ENCODE measurements at regions not wholly inside any gene's neighbourhood (a gene's known extent, or its start where the extent isn't known, plus 50 kb on each side); places are given as distances from the start of the nearest gene placed in this dataset.

DNA sequence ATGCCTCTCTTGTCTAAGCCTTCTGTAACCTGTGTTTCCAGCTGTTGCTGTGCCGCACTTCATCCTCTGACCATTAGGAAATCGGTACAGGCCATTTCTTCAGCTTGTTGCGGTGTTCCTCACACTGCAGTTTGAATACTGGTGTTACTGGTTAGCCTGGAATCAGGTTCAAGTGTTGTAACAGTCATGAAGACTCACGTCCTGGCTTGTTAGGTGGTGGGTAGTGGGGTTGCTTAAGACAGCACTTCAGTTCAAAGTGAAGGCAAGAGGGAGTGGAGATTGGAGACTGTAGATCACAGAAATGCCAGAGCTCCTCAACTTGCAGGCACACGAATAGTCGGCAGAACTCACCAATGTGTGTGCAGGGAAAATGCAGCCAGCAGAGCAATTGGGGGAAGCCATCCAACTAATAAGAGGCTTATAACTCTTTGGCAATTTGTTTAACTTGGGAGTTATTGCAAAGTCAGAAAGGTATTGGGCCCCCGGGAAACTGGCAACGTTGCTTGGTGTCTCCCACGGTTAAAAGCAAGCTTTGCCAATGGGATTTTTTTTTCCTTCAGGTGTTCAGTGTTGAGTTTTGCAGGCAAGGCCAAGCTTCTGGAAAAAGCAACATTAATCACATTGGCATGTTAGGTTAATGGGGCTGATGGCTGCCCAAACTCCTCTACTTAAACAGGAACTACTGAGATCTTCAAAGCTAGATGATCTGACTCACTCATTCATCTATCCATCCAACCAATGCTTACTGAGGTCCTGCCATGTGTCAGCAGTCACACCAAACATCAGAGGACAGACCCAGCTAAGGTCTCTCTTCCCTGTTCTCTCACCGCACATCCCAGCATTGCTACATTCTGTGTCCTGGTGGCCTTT lies 380.9 kb downstream of the GATA3 start:
- Histone ChIP-seq H3K36me3 (no peaks in the 10 kb centered on the region), H3K9me3 (replicated peaks in 1 of 11) (0 out of 22 replicates have a peak, but pooled peaks cover 0 to 5% (median 0%) of the 10 kb centered on the region in 11 experiments), H4K20me1 (no peaks in the 10 kb centered on the region), H3K4me3 (no peak overlapping the region), H3K4me1 (no peaks in the 10 kb centered on the region), H3K9ac (no peak overlapping the region), H3K27me3 (no peaks in the 10 kb centered on the region), H3K27ac (no peak overlapping the region), H3K4me2 (no peak overlapping the region)
- no peak for TF ChIP-seq Cebpa-rat (IDR thresholded peaks at IDR 0.05)

DNA sequence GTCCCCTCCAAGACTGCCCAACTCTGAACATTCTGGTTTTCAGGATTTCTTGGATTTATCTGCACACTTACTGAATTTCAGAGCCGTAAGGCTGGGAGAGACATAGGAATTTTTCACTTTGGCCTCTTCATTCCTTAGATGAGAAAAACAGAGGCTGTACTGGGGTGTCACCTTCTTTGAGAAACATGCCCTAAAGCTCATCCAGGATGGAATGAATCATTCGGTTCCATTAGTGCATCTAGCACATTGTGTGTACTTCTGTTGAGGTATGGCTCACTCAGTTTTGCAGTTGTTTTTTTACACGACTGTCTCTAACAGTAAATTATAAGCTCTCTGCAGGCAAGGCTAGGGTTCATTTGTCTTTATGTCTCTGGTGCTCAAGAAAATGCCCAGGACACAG lies 383.4 kb downstream of the GATA3 start:
- H3K27ac ChIP-seq, result no peak overlapping the region
- no peak overlapping the region for H3K4me2 ChIP-seq
- no peaks in the 10 kb centered on the region for H3K36me3 ChIP-seq
- no peak overlapping the region for H3K4me3 ChIP-seq
- no peak for TF ChIP-seq Cebpa-rat (IDR thresholded peaks at IDR 0.05)
- no peaks in the 10 kb centered on the region for H4K20me1 ChIP-seq
- no peaks in the 10 kb centered on the region for H3K4me1 ChIP-seq
- no peak overlapping the region for H3K9ac ChIP-seq
- H3K27me3 ChIP-seq, result no peaks in the 10 kb centered on the region
- H3K9me3 ChIP-seq (replicated peaks in 1 of 11), result no peaks in the 10 kb centered on the region

DNA sequence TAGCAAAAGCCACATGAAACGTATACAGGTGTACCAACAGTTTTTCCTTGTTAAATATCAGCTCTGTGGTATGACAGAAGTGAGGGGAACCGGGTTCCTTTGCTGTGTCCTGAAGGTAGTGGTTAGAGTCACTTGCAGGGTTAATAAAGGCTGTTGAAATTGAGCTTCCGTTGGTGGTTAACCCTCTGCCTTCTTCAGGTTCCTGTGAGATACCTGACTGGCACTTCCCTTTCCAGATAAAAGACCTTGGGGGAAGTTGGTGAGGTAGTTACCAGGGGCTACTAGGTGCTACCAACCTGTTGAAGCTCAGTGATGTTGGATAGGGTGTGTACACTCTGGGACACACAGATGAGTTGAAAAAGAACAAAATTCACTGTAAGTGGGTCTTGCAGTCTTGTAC lies 384.1 kb downstream of the GATA3 start:
- TF ChIP-seq Cebpa-rat (IDR thresholded peaks at IDR 0.05), result no peak
- Histone ChIP-seq H3K4me3 (no peak overlapping the region), H3K4me1 (no peaks in the 10 kb centered on the region), H3K36me3 (no peaks in the 10 kb centered on the region), H3K27me3 (no peaks in the 10 kb centered on the region), H3K27ac (no peak overlapping the region), H3K4me2 (no peak overlapping the region), H4K20me1 (no peaks in the 10 kb centered on the region), H3K9me3 (replicated peaks in 1 of 11) (no peaks in the 10 kb centered on the region), H3K9ac (no peak overlapping the region)

DNA sequence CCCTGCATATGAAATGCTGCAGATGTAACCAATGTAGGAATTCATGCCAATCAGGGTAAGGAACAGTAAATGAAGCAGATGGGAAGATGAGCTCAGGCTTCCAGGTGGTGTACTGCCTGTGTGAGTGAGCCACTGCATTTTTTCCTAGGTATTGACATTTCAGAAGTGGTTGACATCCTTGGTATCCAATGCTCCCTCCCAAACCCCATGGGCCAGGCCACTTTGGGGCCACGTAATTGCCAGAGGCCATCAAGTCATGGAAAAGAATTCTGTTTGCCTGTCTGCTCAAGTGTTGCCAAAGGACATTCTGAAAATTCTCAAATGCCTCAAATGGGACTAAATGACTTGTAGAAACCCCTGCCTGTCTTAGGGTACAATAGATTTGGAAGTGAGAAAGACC lies 384.6 kb downstream of the GATA3 start:
- Histone ChIP-seq H3K27ac (no peak overlapping the region), H4K20me1 (no peaks in the 10 kb centered on the region), H3K9ac (no peak overlapping the region), H3K36me3 (no peaks in the 10 kb centered on the region), H3K4me1 (no peaks in the 10 kb centered on the region), H3K9me3 (replicated peaks in 1 of 11) (no peaks in the 10 kb centered on the region), H3K4me2 (no peak overlapping the region), H3K27me3 (no peaks in the 10 kb centered on the region), H3K4me3 (no peak overlapping the region)
- TF ChIP-seq Cebpa-rat (IDR thresholded peaks at IDR 0.05), result no peak

DNA sequence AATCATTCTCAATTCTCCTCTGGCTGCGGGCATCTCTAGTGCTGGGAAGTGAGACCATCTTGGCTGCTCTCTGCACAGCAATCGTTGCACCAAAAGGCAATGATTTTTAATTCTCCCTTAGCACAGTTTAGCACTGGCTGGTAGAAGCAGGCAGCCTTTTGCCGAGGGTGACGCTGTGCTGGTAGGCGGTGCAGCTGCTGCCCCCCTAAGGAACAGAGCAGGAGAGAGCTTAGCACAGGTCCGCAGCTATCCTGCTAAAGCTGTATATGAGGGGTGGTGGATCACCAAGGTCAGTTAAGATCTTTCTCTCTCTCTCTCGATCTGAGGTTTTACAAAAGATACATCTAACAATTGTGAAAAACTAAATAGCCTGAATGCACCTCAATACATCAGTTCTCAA lies 390.1 kb downstream of the GATA3 start:
- Histone ChIP-seq H3K4me1 (peaks cover 0 to 11% (median 0%) of the 10 kb centered on the region in 10 experiments; a peak in 7 of 20 replicates), H3K36me3 (no peaks in the 10 kb centered on the region), H3K27me3 (no peaks in the 10 kb centered on the region), H3K4me2 (peak overlapping the region in 3 of 11 experiments; percentile 14 to 45 (median 42); a peak in 3 of 22 replicates), H3K9ac (no peak overlapping the region), H3K9me3 (replicated peaks in 1 of 11) (no peaks in the 10 kb centered on the region), H3K27ac (no peak overlapping the region), H3K4me3 (no peak overlapping the region), H4K20me1 (no peaks in the 10 kb centered on the region)
- TF ChIP-seq Cebpa-rat (IDR thresholded peaks at IDR 0.05), result no peak

DNA sequence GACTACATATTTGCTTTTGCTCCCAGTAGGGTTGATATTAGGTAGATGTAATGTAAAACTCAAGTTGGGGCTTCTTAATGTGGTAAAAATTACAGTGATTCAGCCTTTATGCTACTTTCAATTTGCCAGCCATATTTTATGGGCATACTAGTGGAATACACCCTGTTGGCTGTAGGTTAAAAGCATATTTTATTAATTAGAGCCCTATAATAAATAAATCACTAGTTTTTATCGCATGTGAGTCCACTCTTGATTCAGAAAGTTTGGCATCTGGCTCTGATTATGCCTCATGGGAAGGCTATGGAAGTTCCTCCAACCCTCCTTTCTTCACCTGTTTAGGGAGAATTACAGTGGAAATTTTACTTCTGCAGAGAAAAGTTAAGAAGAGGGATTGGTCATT lies 390.9 kb downstream of the GATA3 start:
- peak overlapping the region in 6 of 11 experiments; percentile 14 to 45 (median 22); a peak in 7 of 22 replicates for H3K4me2 ChIP-seq
- H3K4me3 ChIP-seq, result no peak overlapping the region
- no peaks in the 10 kb centered on the region for H3K27me3 ChIP-seq

DNA sequence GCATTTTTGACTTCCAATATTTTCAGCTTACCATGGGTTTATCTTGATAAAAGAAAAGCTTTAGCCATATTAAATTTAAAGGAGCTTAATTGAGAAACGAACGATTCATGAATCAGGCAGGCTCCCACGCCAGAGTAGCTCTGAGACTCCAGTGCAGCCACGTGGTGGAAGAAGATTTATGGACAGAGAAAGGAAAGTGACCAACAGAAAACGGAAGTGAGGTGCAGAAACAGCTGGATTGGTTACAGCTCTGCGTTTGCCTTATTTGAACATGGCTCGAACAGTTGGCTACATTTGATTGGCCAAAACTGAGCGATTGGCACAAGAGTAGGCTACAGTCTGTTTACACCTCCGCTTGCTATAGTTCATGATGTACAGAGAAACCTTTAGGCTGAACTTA lies 395.4 kb downstream of the GATA3 start:
- no peaks in the 10 kb centered on the region for H3K9me3 ChIP-seq (replicated peaks in 1 of 11)
- H4K20me1 ChIP-seq, result no peaks in the 10 kb centered on the region
- H3K4me1 ChIP-seq, result peaks cover 0 to 6% (median 0%) of the 10 kb centered on the region in 10 experiments; a peak in 7 of 20 replicates
- H3K36me3 ChIP-seq, result no peaks in the 10 kb centered on the region
- no peak for TF ChIP-seq Cebpa-rat (IDR thresholded peaks at IDR 0.05)
- H3K9ac ChIP-seq, result no peak overlapping the region
- H3K27me3 ChIP-seq, result no peaks in the 10 kb centered on the region
- no peak overlapping the region for H3K27ac ChIP-seq
- H3K4me3 ChIP-seq, result no peak overlapping the region
- H3K4me2 ChIP-seq, result no peak overlapping the region

More for the DNA sequence above, 390.9 kb downstream of the GATA3 start:
- Histone ChIP-seq H4K20me1 (no peaks in the 10 kb centered on the region), H3K9me3 (replicated peaks in 1 of 11) (no peaks in the 10 kb centered on the region), H3K36me3 (no peaks in the 10 kb centered on the region), H3K4me1 (peaks cover 0 to 11% (median 0%) of the 10 kb centered on the region in 10 experiments; a peak in 7 of 20 replicates), H3K9ac (no peak overlapping the region), H3K27ac (no peak overlapping the region)
- no peak for TF ChIP-seq Cebpa-rat (IDR thresholded peaks at IDR 0.05)

DNA sequence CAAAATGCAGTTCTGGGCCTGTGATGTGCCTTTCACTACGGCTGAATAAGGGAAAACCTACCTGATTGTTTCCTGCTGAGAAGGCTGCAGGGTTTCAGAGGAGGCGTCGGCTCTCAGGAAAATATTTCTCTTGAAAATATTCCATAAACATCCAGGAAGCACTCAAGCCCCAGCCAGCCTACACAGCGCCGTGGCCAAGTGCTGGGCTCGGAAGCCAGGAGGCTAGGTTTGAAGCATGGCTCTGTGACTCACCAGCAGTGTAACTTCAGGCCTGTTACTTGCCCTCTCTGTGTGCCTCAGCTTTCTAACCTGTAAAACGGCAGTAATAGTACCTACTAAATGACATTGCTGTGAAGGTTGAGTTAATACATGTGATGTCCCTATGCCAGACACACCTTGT lies 399.1 kb downstream of the GATA3 start:
- H3K9ac ChIP-seq, result no peak overlapping the region
- H3K36me3 ChIP-seq, result no peaks in the 10 kb centered on the region
- no peak for TF ChIP-seq Cebpa-rat (IDR thresholded peaks at IDR 0.05)
- no peaks in the 10 kb centered on the region for H3K4me1 ChIP-seq
- no peak overlapping the region for H3K4me3 ChIP-seq
- H3K27ac ChIP-seq, result no peak overlapping the region
- H3K9me3 ChIP-seq (replicated peaks in 1 of 11), result peaks cover 10 to 20% (median 17%) of the 10 kb centered on the region in 11 experiments
- H3K27me3 ChIP-seq, result no peaks in the 10 kb centered on the region
- H3K4me2 ChIP-seq, result no peak overlapping the region
- no peaks in the 10 kb centered on the region for H4K20me1 ChIP-seq

DNA sequence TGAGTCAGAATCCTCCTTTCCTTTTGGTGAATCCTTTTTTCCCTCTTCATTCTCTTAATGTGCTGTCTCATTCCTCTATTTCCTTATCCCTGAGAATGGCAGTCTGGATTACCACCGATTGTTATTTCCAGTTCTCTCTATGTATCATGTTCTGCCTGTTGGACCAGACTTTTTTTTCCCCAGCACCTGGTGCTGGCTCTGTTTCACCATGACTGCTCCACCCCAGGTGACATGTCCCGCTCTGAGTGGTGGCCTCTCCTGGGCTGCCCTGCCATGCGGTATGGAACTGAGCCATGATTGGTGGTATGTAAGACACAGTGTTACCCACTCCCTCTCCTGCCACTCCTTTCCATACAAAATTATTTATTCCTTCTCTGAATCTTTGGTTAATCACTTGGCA lies 399.9 kb downstream of the GATA3 start:
- Histone ChIP-seq H3K27me3 (no peaks in the 10 kb centered on the region), H3K9me3 (replicated peaks in 1 of 11) (peaks cover 10 to 21% (median 18%) of the 10 kb centered on the region in 11 experiments), H3K27ac (no peak overlapping the region), H3K9ac (no peak overlapping the region), H3K36me3 (no peaks in the 10 kb centered on the region), H3K4me3 (no peak overlapping the region), H3K4me2 (no peak overlapping the region), H3K4me1 (no peaks in the 10 kb centered on the region), H4K20me1 (no peaks in the 10 kb centered on the region)
- TF ChIP-seq Cebpa-rat (IDR thresholded peaks at IDR 0.05), result no peak

DNA sequence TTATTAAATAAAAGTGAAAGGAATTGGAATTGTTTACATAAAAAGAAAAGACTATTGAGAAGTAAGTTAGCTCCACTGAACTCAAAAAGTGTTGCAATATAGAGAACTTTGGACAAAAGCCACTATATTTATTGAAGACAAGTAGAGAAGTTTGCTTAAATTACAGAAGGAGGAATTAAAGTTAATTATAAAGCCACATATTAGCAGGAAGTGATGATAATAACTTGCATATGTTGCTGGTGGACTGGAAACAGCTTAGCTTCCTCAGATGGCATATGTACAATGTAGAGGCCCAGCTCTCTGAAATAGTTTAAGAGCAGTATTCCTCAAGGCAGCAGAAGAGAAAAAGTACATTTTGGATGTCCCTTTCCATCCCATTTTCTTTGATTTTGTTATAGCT lies 400.7 kb downstream of the GATA3 start:
- H3K4me2 ChIP-seq, result no peak overlapping the region
- peaks cover 10 to 21% (median 18%) of the 10 kb centered on the region in 11 experiments for H3K9me3 ChIP-seq (replicated peaks in 1 of 11)
- no peaks in the 10 kb centered on the region for H4K20me1 ChIP-seq
- H3K4me1 ChIP-seq, result no peaks in the 10 kb centered on the region
- H3K27me3 ChIP-seq, result no peaks in the 10 kb centered on the region
- no peak overlapping the region for H3K9ac ChIP-seq
- H3K4me3 ChIP-seq, result no peak overlapping the region
- H3K27ac ChIP-seq, result no peak overlapping the region
- no peak for TF ChIP-seq Cebpa-rat (IDR thresholded peaks at IDR 0.05)
- no peaks in the 10 kb centered on the region for H3K36me3 ChIP-seq
